H1 (cell line): ENCODE measurements at regions not wholly inside any gene's neighbourhood (a gene's known extent, or its start where the extent isn't known, plus 50 kb on each side); places are given as distances from the start of the nearest gene placed in this dataset.

ENCODE experiments used
- CTCF ChIA-PET: fragments of 300-600 bp; sonication (Branson Sonifier 250); formaldehyde crosslinking; loops from one replicate; lab custom pipeline; 2021; ENCODE audit not compliant: partially characterized antibody; lab: Charles Lee
- POLR2A ChIA-PET: fragments of 300-600 bp; sonication (Branson Sonifier 250); formaldehyde crosslinking; loops from one replicate; lab custom pipeline; 2021; ENCODE audit warnings: inconsistent platforms; ENCODE audit not compliant: partially characterized antibody; lab: Charles Lee
- DNase-seq, 2 experiments: peaks; one replicate each; pipeline versions ENCODE4 v3.0.0 to v3.0.0-alpha.2; 2010 to 2022; ENCODE audit warnings: low spot score in 2 of 2, low read depth in 1 of 2, mixed read lengths in 1 of 2
- FAIRE-seq: peaks from 2 replicates; lab custom pipeline; 2011; peaks lifted over from hg19 to GRCh38; lab: Jason Lieb, UNC
- H2AFZ ChIP-seq: 2 replicates; pipeline ENCODE4 v1.8.1; 2012; ENCODE audit warnings: low read length, inconsistent platforms
- H2AK5ac ChIP-seq: 2 replicates; pipeline ENCODE4 v1.6.1; 2013; ENCODE audit warnings: low read depth, low read length
- H2BK120ac ChIP-seq: replicated peaks from 2 replicates; pipeline ENCODE3; 2013; ENCODE audit warnings: low read depth, low read length, inconsistent platforms
- H2BK12ac ChIP-seq: 2 replicates; pipeline ENCODE4 v1.6.1; 2013; ENCODE audit warnings: low read depth, low read length
- H2BK15ac ChIP-seq: 2 replicates; pipeline ENCODE4 v1.6.1; 2013; ENCODE audit warnings: low read length
- H2BK20ac ChIP-seq: 2 replicates; pipeline ENCODE4 v1.6.1; 2013; ENCODE audit warnings: low read length
- H2BK5ac ChIP-seq: 2 replicates; pipeline ENCODE4 v1.6.1; 2013; ENCODE audit warnings: low read depth, low read length
- H3K14ac ChIP-seq: 2 replicates; pipeline ENCODE4 v1.6.1; 2013; ENCODE audit warnings: inconsistent platforms; ENCODE audit not compliant: insufficient read length
- H3K18ac ChIP-seq: 2 replicates; pipeline ENCODE4 v1.6.1; 2013; ENCODE audit warnings: low read length; ENCODE audit errors: extremely low read depth
- H3K23ac ChIP-seq: 2 replicates; pipeline ENCODE4 v1.6.1; 2013; ENCODE audit warnings: inconsistent platforms; ENCODE audit not compliant: insufficient read length
- H3K23me2 ChIP-seq: 2 replicates; pipeline ENCODE4 v1.6.1; 2013; ENCODE audit warnings: low read depth, low read length
- H3K27ac ChIP-seq: 2 replicates; pipeline ENCODE4 v1.6.1; 2011; ENCODE audit warnings: low read depth, low read length, inconsistent platforms
- H3K27me3 ChIP-seq, 4 experiments: replicated peaks in 1 of 4; 1 replicate in 1 of 4; 2 replicates in 3 of 4; pipeline versions ENCODE4 v1.6.1 to v1.8.1; 2011 to 2013; ENCODE audit warnings: low read length in 3 of 4, mild to moderate bottlenecking in 3 of 4, inconsistent platforms in 2 of 4, mixed read lengths in 2 of 4, moderate library complexity in 1 of 4; ENCODE audit not compliant: control insufficient read depth in 3 of 4, insufficient read depth in 3 of 4; ENCODE audit errors: extremely low read depth in 1 of 4
- H3K36me3 ChIP-seq, 4 experiments: 2 replicates each; pipeline versions ENCODE4 v1.6.1 to v1.8.1; 2011 to 2013; ENCODE audit warnings: mild to moderate bottlenecking in 4 of 4, low read length in 3 of 4, moderate library complexity in 2 of 4, control low read depth in 1 of 4, inconsistent platforms in 1 of 4; ENCODE audit not compliant: insufficient read depth in 4 of 4, control insufficient read depth in 2 of 4
- H3K4ac ChIP-seq: replicated peaks from 2 replicates; pipeline ENCODE3; 2013; ENCODE audit warnings: low read length, low read depth, mixed read lengths, inconsistent platforms; ENCODE audit not compliant: insufficient read length
- H3K4me1 ChIP-seq, 4 experiments: replicated peaks in 1 of 4; 1 replicate in 1 of 4; 2 replicates in 3 of 4; pipeline versions ENCODE4 v1.6.1 to v1.8.1; 2011 to 2013; ENCODE audit warnings: low read length in 3 of 4, inconsistent platforms in 2 of 4, mixed read lengths in 1 of 4; ENCODE audit not compliant: insufficient read depth in 4 of 4, control insufficient read depth in 3 of 4
- H3K4me2 ChIP-seq, 2 experiments: 2 replicates each; pipeline versions ENCODE4 v1.6.1 to v1.8.1; 2011 to 2013; ENCODE audit warnings: low read depth in 2 of 2, low read length in 2 of 2, control low read depth in 1 of 2, inconsistent platforms in 1 of 2, mild to moderate bottlenecking in 1 of 2; ENCODE audit not compliant: insufficient read depth in 1 of 2
- H3K4me3 ChIP-seq, 4 experiments: fragments of 200-600, 300-600 bp in 1 of 4; sonication (generic), shearing (Covaris generic), sonication (Bioruptor Twin) in 1 of 4; 2 replicates each; pipeline versions ENCODE4 v1.5.1 to v1.8.1; 2011 to 2016; ENCODE audit warnings: low read length in 4 of 4, low read depth in 3 of 4, control low read depth in 2 of 4, inconsistent platforms in 2 of 4, mild to moderate bottlenecking in 2 of 4, mixed read lengths in 1 of 4, moderate library complexity in 1 of 4; ENCODE audit not compliant: insufficient read depth in 2 of 4; ENCODE audit errors: extremely low read depth in 1 of 4
- H3K56ac ChIP-seq: replicated peaks from 2 replicates; pipeline ENCODE3; 2013; ENCODE audit warnings: low read depth, mild to moderate bottlenecking, mixed read lengths, low read length, inconsistent platforms; ENCODE audit not compliant: insufficient read length
- H3K79me1 ChIP-seq: 2 replicates; pipeline ENCODE4 v1.6.1; 2013; ENCODE audit warnings: low read depth, low read length, control low read depth
- H3K79me2 ChIP-seq, 2 experiments: 2 replicates each; pipeline versions ENCODE4 v1.6.1 to v1.8.1; 2012 to 2013; ENCODE audit warnings: low read length in 2 of 2, mild to moderate bottlenecking in 2 of 2, inconsistent platforms in 1 of 2; ENCODE audit not compliant: insufficient read depth in 2 of 2, control insufficient read depth in 1 of 2
- H3K9ac ChIP-seq, 4 experiments: replicated peaks in 1 of 4; 1 replicate in 1 of 4; 2 replicates in 3 of 4; pipeline versions ENCODE4 v1.6.1 to v1.8.1; 2011 to 2013; ENCODE audit warnings: low read depth in 3 of 4, low read length in 3 of 4, control low read depth in 2 of 4, mild to moderate bottlenecking in 2 of 4, moderate library complexity in 2 of 4, inconsistent platforms in 1 of 4; ENCODE audit errors: extremely low read depth in 1 of 4
- H3K9me3 ChIP-seq, 2 experiments: 2 replicates each; pipeline versions ENCODE4 v1.6.1 to v1.8.1; 2012 to 2013; ENCODE audit warnings: mild to moderate bottlenecking in 2 of 2, moderate library complexity in 2 of 2, control low read depth in 1 of 2, inconsistent platforms in 1 of 2, low read depth in 1 of 2, low read length in 1 of 2, mixed read lengths in 1 of 2; ENCODE audit not compliant: insufficient read depth in 2 of 2
- H4K20me1 ChIP-seq, 2 experiments: replicated peaks in 1 of 2; 2 replicates each; pipeline versions ENCODE3 to v1.8.1; 2011 to 2013; ENCODE audit warnings: inconsistent platforms in 2 of 2, low read length in 2 of 2, mild to moderate bottlenecking in 1 of 2; ENCODE audit not compliant: insufficient read depth in 2 of 2, control insufficient read depth in 1 of 2
- H4K5ac ChIP-seq: 2 replicates; pipeline ENCODE4 v1.6.1; 2013; ENCODE audit warnings: low read length, low read depth, mixed read lengths, inconsistent platforms; ENCODE audit not compliant: insufficient read length
- H4K8ac ChIP-seq: 2 replicates; pipeline ENCODE4 v1.8.0; 2013; ENCODE audit warnings: mild to moderate bottlenecking, moderate library complexity, low read length, inconsistent platforms; ENCODE audit not compliant: insufficient read depth; ENCODE audit errors: extremely low read depth
- H4K91ac ChIP-seq: replicated peaks from 2 replicates; pipeline ENCODE3; 2013; ENCODE audit warnings: low read length, mixed read lengths, inconsistent platforms; ENCODE audit not compliant: insufficient read length
- BACH1 ChIP-seq: IDR thresholded peaks from 2 replicates; pipeline ENCODE4 v1.6.1; 2012; ENCODE audit warnings: low read length, improper control_type of control experiment
- CHD2 ChIP-seq: IDR thresholded peaks from 2 replicates; pipeline ENCODE4 v1.6.1; 2012; ENCODE audit warnings: low read length, improper control_type of control experiment
- CTBP2 ChIP-seq: IDR thresholded peaks from 2 replicates; pipeline ENCODE4 v1.7.0; 2011; ENCODE audit warnings: borderline replicate concordance, mild to moderate bottlenecking, moderate library complexity, mixed read lengths, low read length; ENCODE audit not compliant: insufficient read depth, insufficient read length
- EGR1 ChIP-seq: IDR thresholded peaks from 2 replicates; pipeline ENCODE4 v1.6.1; 2011; ENCODE audit warnings: low read depth, low read length, borderline replicate concordance
- POU5F1 ChIP-seq: IDR thresholded peaks from 2 replicates; pipeline ENCODE4 v1.6.1; 2011; ENCODE audit warnings: low read depth, mild to moderate bottlenecking, low read length, moderate library complexity
- SIN3A ChIP-seq, 2 experiments: IDR thresholded peaks in 1 of 2; conservative IDR thresholded peaks in 1 of 2; 2 replicates each; pipeline ENCODE4 v1.6.1; 2011 to 2012; ENCODE audit warnings: low read length in 2 of 2, improper control_type of control experiment in 1 of 2, low read depth in 1 of 2, mild to moderate bottlenecking in 1 of 2
- SUZ12 ChIP-seq: fragments of 200-600 bp; sonication (generic); IDR thresholded peaks from 2 replicates; pipeline ENCODE4 v1.6.1; 2012; ENCODE audit warnings: mild to moderate bottlenecking, inconsistent platforms, low read length, moderate library complexity, mixed read lengths
- WGBS, 2 experiments: shearing (Covaris generic) in 1 of 2; methylation state at CpG; one replicate each; pipeline versions ENCODE4 v1.1.6 to v1.1.7; 2013 to 2015; ENCODE audit warnings: low lambda C conversion rate in 2 of 2, mixed read lengths in 2 of 2, inconsistent platforms in 1 of 2, low coverage in 1 of 2, missing lambda C conversion rate in 1 of 2; ENCODE audit not compliant: insufficient replicate concordance in 2 of 2, insufficient coverage in 1 of 2, insufficient read length in 1 of 2; ENCODE audit errors: extremely low coverage in 1 of 2, missing lambda C conversion rate in 1 of 2; 5-methylcytosine and 5-hydroxymethylcytosine counted together

DNA sequence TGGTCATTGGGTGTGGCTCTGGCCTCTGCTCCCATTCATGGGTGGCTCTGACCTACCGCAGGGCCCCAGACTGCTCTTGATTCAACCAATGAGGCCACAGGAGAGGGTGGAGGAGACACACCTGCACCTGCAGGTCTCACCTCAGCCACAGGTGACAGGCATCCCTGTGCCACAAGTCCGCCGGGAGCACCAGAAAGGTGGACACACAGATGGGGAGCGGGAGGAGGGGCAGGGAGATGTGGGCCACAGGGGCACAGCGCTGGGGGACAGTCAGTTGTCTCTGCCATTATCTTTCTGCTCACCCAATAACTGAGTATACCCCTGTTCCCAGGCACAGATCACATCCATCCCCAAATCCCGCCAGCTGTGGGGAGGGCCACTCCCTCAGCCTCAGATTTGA lies 189.1 kb upstream of the SALL3 start:
- no peak overlapping the region for H2BK12ac ChIP-seq
- H2AFZ ChIP-seq: no peak overlapping the region
- H3K56ac ChIP-seq: no peak overlapping the region

More for the DNA sequence above, 189.1 kb upstream of the SALL3 start:
- no peaks in the 10 kb centered on the region for H3K79me2 ChIP-seq
- no peak overlapping the region for H2BK15ac ChIP-seq
- FAIRE-seq (no peak), DNase-seq (no peak)
- H3K27me3 ChIP-seq: no peaks in the 10 kb centered on the region; a peak in 1 of 7 replicates
- no peak overlapping the region for H3K27ac ChIP-seq
- H4K5ac ChIP-seq: no peak overlapping the region
- TF ChIP-seq CTBP2 (no peak), SIN3A (conservative IDR thresholded peaks at IDR 0.05 in 1 of 2, IDR thresholded peaks at IDR 0.05 in 1 of 2; ENCODE audit: low read depth in 1 of 2, low read length in 2 of 2) (no peak), BACH1 (no peak), SUZ12 (no peak), CHD2 (no peak), POU5F1 (no peak), EGR1 (no peak)
- no peaks in the 10 kb centered on the region for H3K36me3 ChIP-seq
- H3K79me1 ChIP-seq: no peaks in the 10 kb centered on the region
- H2BK120ac ChIP-seq: no peak overlapping the region
- H2AK5ac ChIP-seq: no peak overlapping the region
- peak overlapping the region; percentile 11; the same call in 1 of the 2 replicates for H4K8ac ChIP-seq
- ChIA-PET CTCF (no interaction called here), POLR2A (no interaction called here)
- H3K23ac ChIP-seq: no peak overlapping the region
- no peak overlapping the region for H3K4me2 ChIP-seq
- no peak overlapping the region for H4K91ac ChIP-seq
- H3K23me2 ChIP-seq: no peaks in the 10 kb centered on the region
- 94% methylated on average over 6 of the region's 6 CpGs; no CpG with 5 or more reads in 1 of the 2 experiments for WGBS, 2 experiments
- H3K9me3 ChIP-seq: no peaks in the 10 kb centered on the region
- H3K14ac ChIP-seq: no peak overlapping the region
- no peak overlapping the region for H3K4me3 ChIP-seq
- no peak overlapping the region for H3K18ac ChIP-seq
- H2BK5ac ChIP-seq: no peak overlapping the region
- no peak overlapping the region for H2BK20ac ChIP-seq
- H4K20me1 ChIP-seq: no peaks in the 10 kb centered on the region
- no peak overlapping the region for H3K9ac ChIP-seq
- H3K4ac ChIP-seq: no peak overlapping the region
- H3K4me1 ChIP-seq: no peaks in the 10 kb centered on the region
